ENCODE measurements at regions not wholly inside any gene's neighbourhood (a gene's known extent, or its start where the extent isn't known, plus 50 kb on each side); places are given as distances from the start of the nearest gene placed in this dataset.

DNA sequence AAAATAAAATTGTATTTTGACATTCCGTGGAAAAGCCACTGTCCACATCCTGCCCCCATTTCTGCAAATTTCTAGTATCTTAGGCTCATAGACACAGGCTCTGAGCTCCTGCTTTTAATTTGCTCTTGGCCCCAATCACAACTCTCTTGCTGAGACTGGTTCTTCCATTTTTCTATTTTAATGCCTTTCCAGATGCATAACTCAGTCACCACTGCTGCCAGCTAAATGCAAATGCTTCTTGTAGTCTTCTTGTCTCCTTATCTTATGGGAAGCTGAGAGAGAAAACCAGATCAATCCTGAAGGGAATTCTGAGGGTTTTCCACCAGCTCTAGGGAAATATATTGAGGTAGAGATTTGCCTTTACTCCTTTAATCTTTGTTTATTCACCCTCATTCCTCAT lies 149.0 kb downstream of the DHRS2 start:
- TF ChIP-seq, protein P1, sequence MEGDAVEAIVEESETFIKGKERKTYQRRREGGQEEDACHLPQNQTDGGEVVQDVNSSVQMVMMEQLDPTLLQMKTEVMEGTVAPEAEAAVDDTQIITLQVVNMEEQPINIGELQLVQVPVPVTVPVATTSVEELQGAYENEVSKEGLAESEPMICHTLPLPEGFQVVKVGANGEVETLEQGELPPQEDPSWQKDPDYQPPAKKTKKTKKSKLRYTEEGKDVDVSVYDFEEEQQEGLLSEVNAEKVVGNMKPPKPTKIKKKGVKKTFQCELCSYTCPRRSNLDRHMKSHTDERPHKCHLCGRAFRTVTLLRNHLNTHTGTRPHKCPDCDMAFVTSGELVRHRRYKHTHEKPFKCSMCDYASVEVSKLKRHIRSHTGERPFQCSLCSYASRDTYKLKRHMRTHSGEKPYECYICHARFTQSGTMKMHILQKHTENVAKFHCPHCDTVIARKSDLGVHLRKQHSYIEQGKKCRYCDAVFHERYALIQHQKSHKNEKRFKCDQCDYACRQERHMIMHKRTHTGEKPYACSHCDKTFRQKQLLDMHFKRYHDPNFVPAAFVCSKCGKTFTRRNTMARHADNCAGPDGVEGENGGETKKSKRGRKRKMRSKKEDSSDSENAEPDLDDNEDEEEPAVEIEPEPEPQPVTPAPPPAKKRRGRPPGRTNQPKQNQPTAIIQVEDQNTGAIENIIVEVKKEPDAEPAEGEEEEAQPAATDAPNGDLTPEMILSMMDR (IDR thresholded peaks at IDR 0.05; ENCODE audit: low read depth, low read length, missing input control) = no peak
- no peak for TF ChIP-seq YY1 (IDR thresholded peaks at IDR 0.05)
- TF ChIP-seq TAF1 (conservative IDR thresholded peaks at IDR 0.05) = no peak
- TF ChIP-seq, protein P2, sequence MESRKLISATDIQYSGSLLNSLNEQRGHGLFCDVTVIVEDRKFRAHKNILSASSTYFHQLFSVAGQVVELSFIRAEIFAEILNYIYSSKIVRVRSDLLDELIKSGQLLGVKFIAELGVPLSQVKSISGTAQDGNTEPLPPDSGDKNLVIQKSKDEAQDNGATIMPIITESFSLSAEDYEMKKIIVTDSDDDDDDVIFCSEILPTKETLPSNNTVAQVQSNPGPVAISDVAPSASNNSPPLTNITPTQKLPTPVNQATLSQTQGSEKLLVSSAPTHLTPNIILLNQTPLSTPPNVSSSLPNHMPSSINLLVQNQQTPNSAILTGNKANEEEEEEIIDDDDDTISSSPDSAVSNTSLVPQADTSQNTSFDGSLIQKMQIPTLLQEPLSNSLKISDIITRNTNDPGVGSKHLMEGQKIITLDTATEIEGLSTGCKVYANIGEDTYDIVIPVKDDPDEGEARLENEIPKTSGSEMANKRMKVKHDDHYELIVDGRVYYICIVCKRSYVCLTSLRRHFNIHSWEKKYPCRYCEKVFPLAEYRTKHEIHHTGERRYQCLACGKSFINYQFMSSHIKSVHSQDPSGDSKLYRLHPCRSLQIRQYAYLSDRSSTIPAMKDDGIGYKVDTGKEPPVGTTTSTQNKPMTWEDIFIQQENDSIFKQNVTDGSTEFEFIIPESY (IDR thresholded peaks at IDR 0.05) = no peak
- no peak for TF ChIP-seq JUND (IDR thresholded peaks at IDR 0.05)
- no peak for TF ChIP-seq RAD21 (IDR thresholded peaks at IDR 0.05)
- TF ChIP-seq RXRA (IDR thresholded peaks at IDR 0.05) = no peak
- TF ChIP-seq, protein P3, sequence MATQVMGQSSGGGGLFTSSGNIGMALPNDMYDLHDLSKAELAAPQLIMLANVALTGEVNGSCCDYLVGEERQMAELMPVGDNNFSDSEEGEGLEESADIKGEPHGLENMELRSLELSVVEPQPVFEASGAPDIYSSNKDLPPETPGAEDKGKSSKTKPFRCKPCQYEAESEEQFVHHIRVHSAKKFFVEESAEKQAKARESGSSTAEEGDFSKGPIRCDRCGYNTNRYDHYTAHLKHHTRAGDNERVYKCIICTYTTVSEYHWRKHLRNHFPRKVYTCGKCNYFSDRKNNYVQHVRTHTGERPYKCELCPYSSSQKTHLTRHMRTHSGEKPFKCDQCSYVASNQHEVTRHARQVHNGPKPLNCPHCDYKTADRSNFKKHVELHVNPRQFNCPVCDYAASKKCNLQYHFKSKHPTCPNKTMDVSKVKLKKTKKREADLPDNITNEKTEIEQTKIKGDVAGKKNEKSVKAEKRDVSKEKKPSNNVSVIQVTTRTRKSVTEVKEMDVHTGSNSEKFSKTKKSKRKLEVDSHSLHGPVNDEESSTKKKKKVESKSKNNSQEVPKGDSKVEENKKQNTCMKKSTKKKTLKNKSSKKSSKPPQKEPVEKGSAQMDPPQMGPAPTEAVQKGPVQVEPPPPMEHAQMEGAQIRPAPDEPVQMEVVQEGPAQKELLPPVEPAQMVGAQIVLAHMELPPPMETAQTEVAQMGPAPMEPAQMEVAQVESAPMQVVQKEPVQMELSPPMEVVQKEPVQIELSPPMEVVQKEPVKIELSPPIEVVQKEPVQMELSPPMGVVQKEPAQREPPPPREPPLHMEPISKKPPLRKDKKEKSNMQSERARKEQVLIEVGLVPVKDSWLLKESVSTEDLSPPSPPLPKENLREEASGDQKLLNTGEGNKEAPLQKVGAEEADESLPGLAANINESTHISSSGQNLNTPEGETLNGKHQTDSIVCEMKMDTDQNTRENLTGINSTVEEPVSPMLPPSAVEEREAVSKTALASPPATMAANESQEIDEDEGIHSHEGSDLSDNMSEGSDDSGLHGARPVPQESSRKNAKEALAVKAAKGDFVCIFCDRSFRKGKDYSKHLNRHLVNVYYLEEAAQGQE (IDR thresholded peaks at IDR 0.05) = no peak
- no peak for TF ChIP-seq HNF4G (IDR thresholded peaks at IDR 0.05)
- no peak for TF ChIP-seq NR2F2 (IDR thresholded peaks at IDR 0.05)
- no peak for TF ChIP-seq SP1 (IDR thresholded peaks at IDR 0.05)
- TF ChIP-seq, protein P4, sequence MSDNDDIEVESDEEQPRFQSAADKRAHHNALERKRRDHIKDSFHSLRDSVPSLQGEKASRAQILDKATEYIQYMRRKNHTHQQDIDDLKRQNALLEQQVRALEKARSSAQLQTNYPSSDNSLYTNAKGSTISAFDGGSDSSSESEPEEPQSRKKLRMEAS (IDR thresholded peaks at IDR 0.05) = no peak
- TF ChIP-seq FOXA1 (IDR thresholded peaks at IDR 0.05) = no peak

Measured in liver (tissue), 3 donors.